BJ (cell line): ENCODE measurements at regions not wholly inside any gene's neighbourhood (a gene's known extent, or its start where the extent isn't known, plus 50 kb on each side); places are given as distances from the start of the nearest gene placed in this dataset.

Experiments used
- CTCF ChIA-PET: fragments of 350-600 bp; formaldehyde crosslinking; extraction: SDS; loops from one replicate; lab custom pipeline; 2021; ENCODE audit warnings: antibody characterized with exemption, inconsistent platforms; lab: Yijun Ruan, JAX
- POLR2A ChIA-PET: fragments of 300-600 bp; sonication (Branson Sonifier 250); formaldehyde crosslinking; extraction: SDS; loops from one replicate; lab custom pipeline; 2021; ENCODE audit warnings: antibody characterized with exemption; lab: Charles Lee
- DNase-seq: peaks from one replicate; pipeline ENCODE4 v3.0.0-alpha.2; 2011; ENCODE audit warnings: low read depth
- H3K27me3 ChIP-seq: 2 replicates; pipeline ENCODE4 v1.6.0; 2011; ENCODE audit warnings: low read length; ENCODE audit not compliant: control insufficient read depth, insufficient read depth
- H3K36me3 ChIP-seq: 2 replicates; pipeline ENCODE4 v1.5.1; 2011; ENCODE audit warnings: low read length; ENCODE audit not compliant: control insufficient read depth, insufficient read depth
- H3K4me3 ChIP-seq: 2 replicates; pipeline ENCODE4 v1.5.1; 2011; ENCODE audit warnings: low read depth, mild to moderate bottlenecking, control low read depth, low read length
- TF ChIP-seq, protein P1 (sequence below): IDR thresholded peaks from 2 replicates; pipeline ENCODE4 v1.5.1; 2011; ENCODE audit warnings: low read depth, mild to moderate bottlenecking, control low read depth, inconsistent platforms, low read length, moderate library complexity; ENCODE audit not compliant: insufficient read depth

DNA sequence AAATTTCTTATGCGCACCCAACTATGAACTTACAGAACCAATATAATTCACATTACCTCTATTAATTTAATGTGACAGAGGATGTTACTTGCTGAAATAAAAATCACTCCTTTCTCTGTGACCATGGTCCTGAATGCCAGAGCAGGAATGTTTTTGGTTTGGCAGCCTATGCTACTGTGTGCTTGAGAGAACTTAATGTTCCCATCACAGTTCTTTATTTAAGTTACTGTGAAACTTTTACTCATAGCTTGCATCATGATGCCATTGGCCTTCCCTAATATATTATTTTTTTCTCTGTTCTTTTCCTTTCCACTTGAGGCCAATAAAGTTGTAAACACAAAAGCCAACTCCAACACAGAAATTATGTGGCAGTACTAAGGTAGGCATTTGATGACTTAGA is 142.2 kb downstream of the FAM76B start:
- no peak for DNase-seq
- ChIA-PET CTCF (interaction anchor here (1.3 kb wide), 1 partner anchor 15 kb away, joined by 3 read pairs; no protein-coding TSS in a partner anchor), POLR2A (no interaction called here)
- Histone ChIP-seq H3K36me3 (no peaks in the 10 kb centered on the region), H3K4me3 (no peak overlapping the region), H3K27me3 (peaks cover 1% of the 10 kb centered on the region; the same call in 1 of the 2 replicates)
- TF ChIP-seq, protein P1, sequence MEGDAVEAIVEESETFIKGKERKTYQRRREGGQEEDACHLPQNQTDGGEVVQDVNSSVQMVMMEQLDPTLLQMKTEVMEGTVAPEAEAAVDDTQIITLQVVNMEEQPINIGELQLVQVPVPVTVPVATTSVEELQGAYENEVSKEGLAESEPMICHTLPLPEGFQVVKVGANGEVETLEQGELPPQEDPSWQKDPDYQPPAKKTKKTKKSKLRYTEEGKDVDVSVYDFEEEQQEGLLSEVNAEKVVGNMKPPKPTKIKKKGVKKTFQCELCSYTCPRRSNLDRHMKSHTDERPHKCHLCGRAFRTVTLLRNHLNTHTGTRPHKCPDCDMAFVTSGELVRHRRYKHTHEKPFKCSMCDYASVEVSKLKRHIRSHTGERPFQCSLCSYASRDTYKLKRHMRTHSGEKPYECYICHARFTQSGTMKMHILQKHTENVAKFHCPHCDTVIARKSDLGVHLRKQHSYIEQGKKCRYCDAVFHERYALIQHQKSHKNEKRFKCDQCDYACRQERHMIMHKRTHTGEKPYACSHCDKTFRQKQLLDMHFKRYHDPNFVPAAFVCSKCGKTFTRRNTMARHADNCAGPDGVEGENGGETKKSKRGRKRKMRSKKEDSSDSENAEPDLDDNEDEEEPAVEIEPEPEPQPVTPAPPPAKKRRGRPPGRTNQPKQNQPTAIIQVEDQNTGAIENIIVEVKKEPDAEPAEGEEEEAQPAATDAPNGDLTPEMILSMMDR, result no peak

DNA sequence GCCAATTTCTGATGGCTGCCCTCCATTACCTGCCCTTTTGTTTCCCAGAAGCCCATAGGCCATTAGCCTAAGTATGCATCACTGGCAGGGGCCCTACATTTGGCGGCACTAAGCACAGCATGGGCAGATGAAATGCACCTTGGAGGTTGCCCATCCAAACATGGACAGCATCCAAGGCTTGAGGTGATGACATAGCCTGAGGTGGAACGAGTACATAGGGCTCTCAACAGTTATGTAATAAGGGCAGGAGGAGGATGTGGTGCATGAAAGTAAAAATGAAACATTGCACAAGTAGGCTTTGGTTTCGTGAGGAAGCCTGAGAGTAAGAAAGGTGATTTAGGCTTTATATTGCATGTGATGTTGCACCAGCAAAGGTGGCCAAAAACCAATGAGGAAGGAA is 148.1 kb downstream of the FAM76B start:
- CTCF ChIA-PET, result no interaction called here
- no peaks in the 10 kb centered on the region for H3K36me3 ChIP-seq
- H3K4me3 ChIP-seq, result no peak overlapping the region
- TF ChIP-seq, protein P1, result no peak
- no peaks in the 10 kb centered on the region for H3K27me3 ChIP-seq
- POLR2A ChIA-PET, result no interaction called here
- no peak for DNase-seq

DNA sequence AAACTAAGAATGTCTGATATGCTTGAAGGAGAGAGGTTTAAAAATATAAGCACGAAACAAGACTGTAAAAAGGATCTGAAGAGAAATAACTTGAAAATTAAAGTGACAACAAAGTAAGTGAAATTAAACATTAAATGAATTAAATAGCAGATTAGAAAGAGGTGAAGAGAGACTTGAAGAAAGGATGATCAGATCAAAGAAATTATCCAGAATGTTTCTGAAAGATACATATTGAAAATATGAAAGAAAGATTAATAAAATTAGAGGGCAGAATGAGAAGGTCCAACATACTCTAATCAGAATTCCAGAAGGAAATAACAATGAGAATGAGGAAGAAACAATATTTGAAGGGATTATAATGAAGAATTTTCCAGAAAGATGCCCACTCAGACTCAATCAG is 151.1 kb downstream of the FAM76B start:
- TF ChIP-seq, protein P1, result no peak
- Histone ChIP-seq H3K36me3 (no peaks in the 10 kb centered on the region), H3K4me3 (no peak overlapping the region), H3K27me3 (no peaks in the 10 kb centered on the region)
- no peak for DNase-seq
- POLR2A ChIA-PET, result no interaction called here
- CTCF ChIA-PET, result interaction anchor here (0.7 kb wide), 1 partner anchor 423 kb away, joined by 3 read pairs; no protein-coding TSS in a partner anchor

DNA sequence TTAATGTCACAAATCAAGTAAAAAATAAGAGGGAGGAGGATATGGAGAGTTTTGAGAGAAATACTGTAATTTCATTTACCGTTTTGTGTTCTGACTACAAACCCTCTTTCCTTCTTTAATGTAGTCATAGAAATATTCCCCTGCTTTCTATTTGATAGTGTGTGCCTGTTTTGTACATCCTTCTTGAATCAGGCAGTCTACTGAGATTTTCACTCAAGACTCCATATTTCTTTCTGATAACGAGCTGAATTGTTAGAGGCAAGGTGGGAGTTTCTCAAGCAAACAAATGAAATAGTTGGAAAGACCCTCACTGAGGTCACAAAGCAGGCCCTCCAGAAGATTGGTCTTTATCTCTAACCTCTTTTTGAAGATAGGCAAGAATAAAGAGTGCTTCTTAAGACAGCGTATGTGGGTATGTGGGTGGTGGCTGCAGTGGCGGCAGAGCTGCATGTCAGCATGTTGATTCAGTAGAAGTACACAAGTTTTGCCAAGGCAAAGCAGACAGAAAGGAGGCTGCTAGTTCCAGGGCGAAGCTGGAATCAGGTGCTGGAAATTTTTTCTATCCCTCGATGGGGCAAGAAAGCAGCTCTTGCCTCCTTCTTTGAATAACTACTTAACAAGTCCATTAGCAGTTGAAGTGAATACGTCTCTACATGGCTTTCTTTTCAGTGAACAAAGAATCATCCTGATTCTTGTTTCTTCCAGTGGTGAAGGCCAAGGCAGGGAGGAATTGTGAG is 164.2 kb downstream of the FAM76B start:
- Histone ChIP-seq H3K36me3 (no peaks in the 10 kb centered on the region), H3K27me3 (no peaks in the 10 kb centered on the region), H3K4me3 (no peak overlapping the region)
- ChIA-PET CTCF (interaction anchor here (1.2 kb wide), 1 partner anchor 23 kb away, joined by 3 read pairs; no protein-coding TSS in a partner anchor), POLR2A (no interaction called here)
- TF ChIP-seq, protein P1, result no peak
- no peak for DNase-seq

DNA sequence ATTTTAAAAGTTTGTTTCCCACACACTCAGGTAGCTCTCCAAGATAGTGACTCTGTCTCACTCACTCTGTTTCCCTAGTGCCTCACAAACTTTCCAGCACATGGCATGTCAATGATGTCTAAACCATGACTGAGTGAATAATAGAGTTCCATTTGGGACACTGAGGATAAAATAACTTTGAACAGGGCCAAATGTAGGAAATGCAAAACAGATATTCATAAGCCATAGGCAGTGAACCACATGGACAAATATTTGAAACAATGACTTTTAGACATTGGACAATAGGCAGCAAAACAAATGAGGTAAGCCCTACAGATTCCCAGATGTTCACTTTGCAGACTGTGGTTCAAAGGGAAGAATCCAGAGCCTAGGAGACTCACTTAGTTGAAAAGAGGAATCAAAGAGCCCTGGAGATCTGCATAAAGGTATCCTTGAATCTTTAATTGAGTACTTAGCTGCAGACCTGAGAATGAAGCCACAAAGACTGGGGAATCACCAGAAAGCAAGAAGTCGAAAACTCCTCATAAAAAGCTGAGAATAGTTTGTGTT is 173.3 kb downstream of the FAM76B start:
- TF ChIP-seq, protein P1, result no peak
- no peaks in the 10 kb centered on the region for H3K27me3 ChIP-seq
- DNase-seq, result no peak
- no peak overlapping the region for H3K4me3 ChIP-seq
- POLR2A ChIA-PET, result no interaction called here
- CTCF ChIA-PET, result no interaction called here
- H3K36me3 ChIP-seq, result no peaks in the 10 kb centered on the region
